ENCODE measurements at regions not wholly inside any gene's neighbourhood (a gene's known extent, or its start where the extent isn't known, plus 50 kb on each side); places are given as distances from the start of the nearest gene placed in this dataset.
"Not testable (repeated sequence)": the region's sequence is repeated elsewhere in the genome, so short reads cannot be mapped to it uniquely, and the experiment has no call there.

GRCh38 chr2:95753812-95754211, 162.0 kb downstream of the TRIM43 start:
- TF ChIP-seq POLR2AphosphoS5, POLR2A (IDR thresholded peaks at IDR 0.05): not testable (repeated sequence)
- TF ChIP-seq, protein P1, sequence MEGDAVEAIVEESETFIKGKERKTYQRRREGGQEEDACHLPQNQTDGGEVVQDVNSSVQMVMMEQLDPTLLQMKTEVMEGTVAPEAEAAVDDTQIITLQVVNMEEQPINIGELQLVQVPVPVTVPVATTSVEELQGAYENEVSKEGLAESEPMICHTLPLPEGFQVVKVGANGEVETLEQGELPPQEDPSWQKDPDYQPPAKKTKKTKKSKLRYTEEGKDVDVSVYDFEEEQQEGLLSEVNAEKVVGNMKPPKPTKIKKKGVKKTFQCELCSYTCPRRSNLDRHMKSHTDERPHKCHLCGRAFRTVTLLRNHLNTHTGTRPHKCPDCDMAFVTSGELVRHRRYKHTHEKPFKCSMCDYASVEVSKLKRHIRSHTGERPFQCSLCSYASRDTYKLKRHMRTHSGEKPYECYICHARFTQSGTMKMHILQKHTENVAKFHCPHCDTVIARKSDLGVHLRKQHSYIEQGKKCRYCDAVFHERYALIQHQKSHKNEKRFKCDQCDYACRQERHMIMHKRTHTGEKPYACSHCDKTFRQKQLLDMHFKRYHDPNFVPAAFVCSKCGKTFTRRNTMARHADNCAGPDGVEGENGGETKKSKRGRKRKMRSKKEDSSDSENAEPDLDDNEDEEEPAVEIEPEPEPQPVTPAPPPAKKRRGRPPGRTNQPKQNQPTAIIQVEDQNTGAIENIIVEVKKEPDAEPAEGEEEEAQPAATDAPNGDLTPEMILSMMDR (IDR thresholded peaks at IDR 0.05) = not testable (repeated sequence)

All from transverse colon (tissue), 4 donors.